Activated CD8-positive, alpha-beta T cell treated with anti-CD3 and anti-CD28 coated beads for 36 hours (primary cell): ENCODE measurements at regions not wholly inside any gene's neighbourhood (a gene's known extent, or its start where the extent isn't known, plus 50 kb on each side); places are given as distances from the start of the nearest gene placed in this dataset.

ENCODE experiments used
- ATAC-seq: fragments of 200-7000 bp; cut with Tn5 transposase; one replicate; pipeline ENCODE4 v1.10.0; 2021; ENCODE audit warnings: mild to moderate bottlenecking, moderate library complexity
- CTCF ChIA-PET: fragments of 350-600 bp; sonication (Branson Sonifier 250); formaldehyde crosslinking; loops from one replicate; lab custom pipeline; 2021; ENCODE audit warnings: antibody characterized with exemption; lab: Charles Lee
- POLR2A ChIA-PET: fragments of 350-600 bp; sonication (Branson Sonifier 250); formaldehyde crosslinking; loops from one replicate; lab custom pipeline; 2021; ENCODE audit warnings: antibody characterized with exemption; lab: Charles Lee
- DNase-seq: peaks from one replicate; pipeline ENCODE4 v3.0.0-alpha.2; 2020
- H3K27ac Mint-ChIP-seq: one replicate; pipeline ENCODE4 v1.8.0; 2021; ENCODE audit warnings: mild to moderate bottlenecking, mixed read lengths
- H3K27me3 Mint-ChIP-seq: one replicate; pipeline ENCODE4 v1.8.0; 2021; ENCODE audit warnings: mixed read lengths
- H3K36me3 Mint-ChIP-seq: one replicate; pipeline ENCODE4 v1.8.0; 2021; ENCODE audit warnings: low read depth, mixed read lengths
- H3K4me1 Mint-ChIP-seq: one replicate; pipeline ENCODE4 v1.8.0; 2021; ENCODE audit warnings: low read depth, mixed read lengths
- H3K4me3 Mint-ChIP-seq: one replicate; pipeline ENCODE4 v1.8.0; 2021; ENCODE audit warnings: mild to moderate bottlenecking, moderate library complexity, mixed read lengths
- H3K9me3 Mint-ChIP-seq: one replicate; pipeline ENCODE4 v1.8.0; 2021; ENCODE audit warnings: mixed read lengths
- intact Hi-C: fragments of 100-400 bp; cut with micrococcal nuclease; formaldehyde crosslinking; loops from one replicate; pipeline ENCODE4 v1.10.0; 2022
- TF ChIP-seq, protein P1 (sequence below): fragments of 200-600 bp; IDR thresholded peaks from one replicate; pipeline ENCODE4 v1.8.0; 2022; ENCODE audit warnings: antibody characterized with exemption, mild to moderate bottlenecking

DNA sequence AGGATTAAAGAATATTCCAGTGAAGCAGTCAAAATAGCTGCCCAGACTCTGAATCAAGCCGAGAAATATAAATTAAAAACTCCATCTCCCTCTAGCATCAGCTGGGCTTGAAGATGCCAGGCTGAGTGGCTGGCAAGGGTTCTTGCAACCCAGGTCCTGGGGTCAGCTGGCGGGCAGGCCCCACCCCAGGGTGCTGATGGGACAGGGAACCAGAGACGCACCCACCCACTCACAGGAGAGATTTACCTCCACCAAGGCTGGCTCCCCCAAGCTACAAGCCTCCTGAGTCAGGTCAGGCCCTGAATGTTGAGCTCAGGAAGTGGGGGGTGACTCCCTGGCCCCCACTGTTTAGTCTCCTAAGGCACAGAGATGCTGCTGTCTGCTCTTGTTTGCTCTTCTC, 83.9 kb upstream of the HSPA9 start:
- CTCF ChIA-PET: interaction anchor here (0.6 kb wide), 1 partner anchor 17 kb away, joined by 3 read pairs; no protein-coding TSS in a partner anchor
- DNase-seq (no peak), ATAC-seq (no peak)
- H3K9me3 Mint-ChIP-seq: no peaks in the 10 kb centered on the region
- POLR2A ChIA-PET: no interaction called here
- TF ChIP-seq, protein P1, sequence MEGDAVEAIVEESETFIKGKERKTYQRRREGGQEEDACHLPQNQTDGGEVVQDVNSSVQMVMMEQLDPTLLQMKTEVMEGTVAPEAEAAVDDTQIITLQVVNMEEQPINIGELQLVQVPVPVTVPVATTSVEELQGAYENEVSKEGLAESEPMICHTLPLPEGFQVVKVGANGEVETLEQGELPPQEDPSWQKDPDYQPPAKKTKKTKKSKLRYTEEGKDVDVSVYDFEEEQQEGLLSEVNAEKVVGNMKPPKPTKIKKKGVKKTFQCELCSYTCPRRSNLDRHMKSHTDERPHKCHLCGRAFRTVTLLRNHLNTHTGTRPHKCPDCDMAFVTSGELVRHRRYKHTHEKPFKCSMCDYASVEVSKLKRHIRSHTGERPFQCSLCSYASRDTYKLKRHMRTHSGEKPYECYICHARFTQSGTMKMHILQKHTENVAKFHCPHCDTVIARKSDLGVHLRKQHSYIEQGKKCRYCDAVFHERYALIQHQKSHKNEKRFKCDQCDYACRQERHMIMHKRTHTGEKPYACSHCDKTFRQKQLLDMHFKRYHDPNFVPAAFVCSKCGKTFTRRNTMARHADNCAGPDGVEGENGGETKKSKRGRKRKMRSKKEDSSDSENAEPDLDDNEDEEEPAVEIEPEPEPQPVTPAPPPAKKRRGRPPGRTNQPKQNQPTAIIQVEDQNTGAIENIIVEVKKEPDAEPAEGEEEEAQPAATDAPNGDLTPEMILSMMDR: no peak
- intact Hi-C loops: no loop called here
- H3K27ac Mint-ChIP-seq: no peak overlapping the region
- H3K27me3 Mint-ChIP-seq: peaks cover 82% of the 10 kb centered on the region
- no peaks in the 10 kb centered on the region for H3K36me3 Mint-ChIP-seq
- no peak overlapping the region for H3K4me3 Mint-ChIP-seq
- peaks cover 29% of the 10 kb centered on the region for H3K4me1 Mint-ChIP-seq

DNA sequence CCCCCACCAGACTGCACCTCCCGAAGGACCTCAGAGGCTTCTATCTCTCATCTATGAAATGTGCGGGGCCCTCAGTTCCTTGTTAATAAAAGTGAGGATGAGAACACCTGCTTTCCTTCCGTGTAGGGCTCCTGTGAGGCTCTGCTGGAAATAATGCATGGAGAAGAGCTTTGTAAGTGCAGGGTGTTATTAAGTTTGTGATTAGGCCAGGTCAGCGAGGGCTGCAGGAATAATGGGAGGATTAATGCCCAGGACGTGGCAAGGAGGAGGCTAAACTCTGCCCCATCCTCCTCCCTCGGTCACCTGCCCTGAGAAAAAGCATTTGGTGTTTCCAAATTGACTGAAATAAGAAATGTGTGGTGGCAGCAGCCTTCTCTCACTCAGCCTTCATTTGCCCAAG, 83.5 kb upstream of the HSPA9 start:
- Mint-ChIP-seq H3K4me3 (no peak overlapping the region), H3K27ac (no peak overlapping the region), H3K27me3 (peaks cover 84% of the 10 kb centered on the region), H3K9me3 (no peaks in the 10 kb centered on the region), H3K36me3 (no peaks in the 10 kb centered on the region), H3K4me1 (peaks cover 32% of the 10 kb centered on the region)
- DNase-seq (no peak), ATAC-seq (no peak)
- TF ChIP-seq, protein P1: no peak
- intact Hi-C loops: no loop called here
- ChIA-PET CTCF (no interaction called here), POLR2A (no interaction called here)

- peaks cover 26% of the 10 kb centered on the region for H3K4me1 Mint-ChIP-seq
- H3K9me3 Mint-ChIP-seq: no peaks in the 10 kb centered on the region
- no peaks in the 10 kb centered on the region for H3K36me3 Mint-ChIP-seq
- H3K4me3 Mint-ChIP-seq: no peak overlapping the region
- intact Hi-C loops: no loop called here
- DNase-seq: no peak
- POLR2A ChIA-PET: interaction anchor here (0.7 to 1.4 kb wide), 2 partner anchors 96 to 215 kb away, joined by 3 to 4 read pairs; partner anchors contain the start of gene CTNNA1
- CTCF ChIA-PET: no interaction called here
- ATAC-seq: no peak
- peaks cover 86% of the 10 kb centered on the region for H3K27me3 Mint-ChIP-seq
- no peak overlapping the region for H3K27ac Mint-ChIP-seq
- TF ChIP-seq, protein P1: no peak
These were observed 82.2 kb upstream of the HSPA9 start for GRCh38 chr5:138657360-138657759.

DNA sequence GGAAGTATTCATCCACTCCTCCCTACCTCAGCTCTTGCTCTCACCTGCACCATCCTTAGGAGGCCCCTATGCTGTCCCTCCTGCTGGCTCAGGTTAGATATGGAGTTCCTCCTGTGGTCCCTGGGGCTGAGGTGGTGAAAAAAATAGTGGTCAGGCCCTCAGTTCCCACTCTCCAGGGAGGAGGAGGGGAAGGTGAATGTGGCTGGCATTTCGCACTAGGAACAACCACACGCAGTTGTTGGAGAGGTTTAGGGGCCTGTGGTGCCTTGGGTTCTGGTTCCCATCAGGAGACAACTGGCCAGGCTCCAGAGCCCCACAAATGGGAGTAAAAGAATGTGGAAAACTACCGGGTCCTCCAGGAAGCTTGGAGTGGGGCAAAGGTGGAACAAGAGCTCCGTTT, 81.7 kb upstream of the HSPA9 start:
- no peak for DNase-seq
- ChIA-PET POLR2A (interaction anchor here (1.4 kb wide), 1 partner anchor 96 kb away, joined by 4 read pairs; the partner anchor contains the start of gene CTNNA1), CTCF (no interaction called here)
- peaks cover 26% of the 10 kb centered on the region for H3K4me1 Mint-ChIP-seq
- no peaks in the 10 kb centered on the region for H3K36me3 Mint-ChIP-seq
- TF ChIP-seq, protein P1: no peak
- no peaks in the 10 kb centered on the region for H3K9me3 Mint-ChIP-seq
- H3K27ac Mint-ChIP-seq: no peak overlapping the region
- intact Hi-C loops: no loop called here
- H3K4me3 Mint-ChIP-seq: no peak overlapping the region
- ATAC-seq: no peak
- peaks cover 84% of the 10 kb centered on the region for H3K27me3 Mint-ChIP-seq

DNA sequence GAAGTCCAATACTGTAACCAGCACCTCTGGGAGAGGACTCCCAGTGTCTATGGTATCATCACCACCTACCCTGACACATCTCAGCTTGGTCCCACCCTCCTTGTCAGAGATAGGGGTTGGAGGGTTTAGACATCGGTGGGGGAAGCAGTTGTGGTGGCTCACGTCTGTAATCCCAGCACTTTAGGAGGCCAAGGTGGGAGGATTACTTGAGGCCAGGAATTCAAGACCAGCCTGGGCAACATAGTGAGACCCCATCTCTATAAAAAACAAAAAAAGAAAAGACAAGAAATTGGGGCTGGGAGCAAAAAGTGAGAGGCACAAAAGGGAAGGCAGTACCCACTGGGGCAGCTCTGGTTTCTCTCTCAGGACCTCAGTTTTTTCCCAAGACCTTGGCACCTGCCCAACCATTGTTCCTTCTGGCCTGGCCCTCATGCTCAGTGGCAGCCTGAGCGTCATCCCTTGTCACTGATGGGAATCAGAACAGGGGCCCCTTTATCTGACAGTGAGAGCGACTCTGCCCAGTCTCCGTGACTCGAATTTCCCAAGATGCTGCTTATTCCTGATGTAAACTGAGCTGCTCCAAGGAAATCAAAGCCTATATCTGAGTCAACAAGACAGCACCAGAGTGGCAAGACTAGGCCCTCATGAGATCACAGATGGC, 80.5 kb upstream of the HSPA9 start:
- H3K27ac Mint-ChIP-seq: no peak overlapping the region
- POLR2A ChIA-PET: interaction anchor here (0.6 to 0.7 kb wide), 2 partner anchors 78 to 551 kb away, joined by 3 to 6 read pairs; no protein-coding TSS in a partner anchor
- ATAC-seq (no peak), DNase-seq (no peak)
- CTCF ChIA-PET: interaction anchor here (1.4 kb wide), 1 partner anchor 137 kb away, joined by 4 read pairs; no protein-coding TSS in a partner anchor
- intact Hi-C loops: no loop called here
- no peaks in the 10 kb centered on the region for H3K36me3 Mint-ChIP-seq
- TF ChIP-seq, protein P1: no peak
- H3K4me3 Mint-ChIP-seq: no peak overlapping the region
- peaks cover 83% of the 10 kb centered on the region for H3K27me3 Mint-ChIP-seq
- H3K4me1 Mint-ChIP-seq: peaks cover 29% of the 10 kb centered on the region
- H3K9me3 Mint-ChIP-seq: no peaks in the 10 kb centered on the region
